Upper lobe of left lung (tissue), 4 donors: ENCODE measurements at regions not wholly inside any gene's neighbourhood (a gene's known extent, or its start where the extent isn't known, plus 50 kb on each side); places are given as distances from the start of the nearest gene placed in this dataset.

ENCODE experiments used
- CTCF ChIP-seq, 6 experiments: fragments of 450-650 bp in 4 of 6; fragments of 200-600 bp in 2 of 6; sonication (generic) in 2 of 6; IDR thresholded peaks; one replicate each; pipeline ENCODE4 v1.5.1; 2016 to 2019; ENCODE audit warnings: antibody characterized with exemption in 6 of 6
- POLR2A ChIP-seq, 4 donors: fragments of 450-650 bp; IDR thresholded peaks; one replicate each; pipeline ENCODE4 v1.5.1; 2016 to 2017; ENCODE audit warnings: antibody characterized with exemption in 4 of 4, mild to moderate bottlenecking in 2 of 4
- POLR2AphosphoS5 ChIP-seq, 2 donors: sonication (generic); formaldehyde crosslinking; IDR thresholded peaks; one replicate each; pipeline ENCODE4 v1.5.1; 2017; ENCODE audit warnings: antibody characterized with exemption in 2 of 2

DNA sequence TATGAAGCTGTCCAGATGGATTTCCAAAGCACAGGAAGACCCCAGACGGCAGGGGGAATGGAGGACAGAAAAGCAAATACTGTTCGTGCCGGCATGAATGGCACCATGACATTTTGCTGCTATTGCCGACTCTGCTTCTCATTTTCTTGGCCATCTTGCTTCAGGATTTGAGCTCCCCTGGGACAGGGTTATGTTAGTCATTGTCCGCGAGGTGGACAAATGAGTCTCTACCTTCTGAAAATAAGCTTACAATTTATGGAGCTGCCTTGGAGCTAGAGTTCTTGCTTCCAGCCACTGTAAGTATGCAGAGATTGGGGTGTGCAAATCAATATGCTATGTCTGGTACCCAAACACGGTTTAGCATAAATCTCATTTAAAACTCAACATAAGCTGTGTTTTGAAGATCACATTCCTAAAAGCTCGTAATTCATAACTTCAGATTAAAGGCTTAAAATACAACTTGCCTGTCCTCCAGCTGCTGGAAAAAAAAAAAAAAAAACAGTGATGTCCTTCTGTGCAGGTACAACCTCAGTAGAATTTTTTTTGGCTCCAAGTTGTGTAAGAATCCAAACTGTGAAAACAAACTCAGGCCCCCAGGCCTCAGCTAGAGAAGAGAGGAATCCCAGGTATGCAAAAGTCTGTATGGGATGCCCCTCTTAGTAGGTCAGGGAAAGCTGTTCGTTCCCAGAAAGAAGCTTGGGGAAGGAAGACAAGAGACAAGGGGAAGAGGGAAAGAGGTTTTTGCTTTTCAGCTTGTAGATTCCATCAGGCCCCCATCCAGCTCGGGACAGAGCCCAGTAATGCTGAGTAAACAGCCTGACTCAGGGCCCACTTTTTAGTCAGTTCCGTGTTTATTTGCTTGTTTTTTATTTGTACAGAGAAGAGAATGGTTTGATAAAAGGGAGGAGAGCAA, 184.2 kb upstream of the FOXA2 start:
- no peak for TF ChIP-seq POLR2A (IDR thresholded peaks at IDR 0.05)
- TF ChIP-seq CTCF (IDR thresholded peaks at IDR 0.05): no peak
- TF ChIP-seq POLR2AphosphoS5 (IDR thresholded peaks at IDR 0.05): no peak
